CD4-positive, CD25-positive, alpha-beta regulatory T cell (primary cell): ENCODE measurements at regions not wholly inside any gene's neighbourhood (a gene's known extent, or its start where the extent isn't known, plus 50 kb on each side); places are given as distances from the start of the nearest gene placed in this dataset.
A peak's percentile ranks its signal among the peaks of the same experiment; 100 is the strongest.

Experiments
- ATAC-seq, 2 donors: fragments of 150-1000 bp; cut with Tn5 transposase; one replicate each; pipeline ENCODE4 v1.10.0; 2021; ENCODE audit warnings: low read depth in 2 of 2, moderate number of reproducible peaks in 2 of 2, moderate library complexity in 1 of 2
- DNase-seq, 3 donors: peaks; one replicate each; pipeline versions ENCODE4 v3.0.0 to v3.0.0-alpha.2; 2012 to 2022; ENCODE audit warnings: mixed read lengths in 1 of 3
- H3K27ac ChIP-seq: one replicate; pipeline ENCODE4 v1.7.0; 2013; ENCODE audit warnings: mild to moderate bottlenecking, low read length; ENCODE audit not compliant: insufficient read depth, poor library complexity, severe bottlenecking
- H3K27me3 ChIP-seq: one replicate; pipeline ENCODE4 v1.7.0; 2013; ENCODE audit warnings: low read length; ENCODE audit not compliant: control insufficient read depth, insufficient read depth
- H3K36me3 ChIP-seq: one replicate; pipeline ENCODE4 v1.7.0; 2013; ENCODE audit warnings: mild to moderate bottlenecking, low read length, moderate library complexity; ENCODE audit not compliant: control insufficient read depth, insufficient read depth
- H3K4me1 ChIP-seq: 2 replicates; pipeline ENCODE4 v1.7.0; 2013; ENCODE audit warnings: mild to moderate bottlenecking, low read length; ENCODE audit not compliant: insufficient read depth, control insufficient read depth, poor library complexity, severe bottlenecking
- H3K4me3 ChIP-seq: one replicate; pipeline ENCODE4 v1.7.0; 2013; ENCODE audit warnings: low read depth, mild to moderate bottlenecking, low read length, moderate library complexity
- H3K9me3 ChIP-seq, 2 experiments: 1 replicate in 1 of 2; 2 replicates in 1 of 2; pipeline ENCODE4 v1.7.0; 2013; ENCODE audit warnings: low read length in 2 of 2, mild to moderate bottlenecking in 1 of 2, moderate library complexity in 1 of 2; ENCODE audit not compliant: control insufficient read depth in 2 of 2
- H3K27ac Mint-ChIP-seq, 3 donors: one replicate each; pipeline ENCODE4 v1.8.0; 2020 to 2022; ENCODE audit warnings: mild to moderate bottlenecking in 3 of 3, mixed read lengths in 3 of 3, moderate library complexity in 2 of 3
- H3K27me3 Mint-ChIP-seq: one replicate; pipeline ENCODE4 v1.8.0; 2022; ENCODE audit warnings: mild to moderate bottlenecking, mixed read lengths
- H3K36me3 Mint-ChIP-seq: one replicate; pipeline ENCODE4 v1.8.0; 2020; ENCODE audit warnings: mixed read lengths
- H3K4me1 Mint-ChIP-seq, 4 donors: one replicate each; pipeline ENCODE4 v1.8.0; 2020 to 2022; ENCODE audit warnings: mixed read lengths in 4 of 4, mild to moderate bottlenecking in 1 of 4
- H3K4me3 Mint-ChIP-seq, 4 donors: one replicate each; pipeline ENCODE4 v1.8.0; 2020 to 2022; ENCODE audit warnings: mild to moderate bottlenecking in 4 of 4, mixed read lengths in 4 of 4, moderate library complexity in 3 of 4
- H3K9me3 Mint-ChIP-seq, 7 donors: one replicate each; pipeline ENCODE4 v1.8.0; 2020 to 2022; ENCODE audit warnings: mixed read lengths in 7 of 7, mild to moderate bottlenecking in 3 of 7, moderate library complexity in 2 of 7

GRCh38 chr7:140269004-140269638 is 92.3 kb upstream of the KDM7A start:
- peak overlapping the region; percentile 64 to 89 (median 78) for H3K27ac Mint-ChIP-seq
- peak in 2 of 3 donors; percentile 36 to 68 for DNase-seq

GRCh38 chr7:140267381-140268226 is 90.8 kb upstream of the KDM7A start:
- no peaks in the 10 kb centered on the region for H3K36me3 ChIP-seq
- Mint-ChIP-seq H3K9me3 (no peaks in the 10 kb centered on the region), H3K4me3 (peak overlapping the region in 1 of 4 donors; percentile 39)

More at GRCh38 chr7:140269004-140269638, 92.3 kb upstream of the KDM7A start:
- Histone ChIP-seq H3K4me1 (peaks cover 11% of the 10 kb centered on the region), H3K4me3 (peak overlapping the region; percentile 41), H3K9me3 (no peaks in the 10 kb centered on the region), H3K27ac (no peak overlapping the region), H3K27me3 (no peaks in the 10 kb centered on the region), H3K36me3 (no peaks in the 10 kb centered on the region)
- Mint-ChIP-seq H3K27me3 (no peaks in the 10 kb centered on the region), H3K4me3 (peak overlapping the region in 3 of 4 donors; percentile 52 to 66 (median 56)), H3K9me3 (no peaks in the 10 kb centered on the region), H3K4me1 (peaks cover 10 to 41% (median 26%) of the 10 kb centered on the region in 4 donors), H3K36me3 (no peaks in the 10 kb centered on the region)
- peak; percentile 66 to 86 for ATAC-seq

DNA sequence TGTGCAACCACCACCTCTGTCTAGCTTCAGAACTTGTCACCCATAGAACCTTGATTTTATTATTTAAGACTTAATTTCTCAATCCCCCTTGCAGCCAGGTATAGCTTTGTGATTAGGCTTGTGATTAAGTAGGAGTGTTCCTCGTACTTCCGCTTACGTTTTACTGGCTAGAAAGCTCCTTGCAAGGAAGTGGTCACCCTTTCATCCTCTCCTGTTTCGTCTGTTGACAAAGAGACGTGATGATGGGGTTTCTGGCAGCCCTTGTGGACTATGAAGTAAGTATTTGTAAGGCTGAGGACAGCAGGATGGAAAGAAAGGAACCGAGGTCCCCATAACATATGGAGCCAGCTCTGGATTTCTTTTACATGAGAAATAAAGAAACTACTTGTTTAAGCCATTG is 86.5 kb upstream of the KDM7A start:
- H3K9me3 ChIP-seq: no peaks in the 10 kb centered on the region
- peak overlapping the region; percentile 49 for H3K27ac ChIP-seq
- peaks cover 24% of the 10 kb centered on the region for H3K4me1 ChIP-seq
- H3K4me1 Mint-ChIP-seq: peaks cover 12 to 61% (median 33%) of the 10 kb centered on the region in 4 donors
- peak overlapping the region; percentile 53 to 78 (median 66) for H3K4me3 Mint-ChIP-seq
- peak overlapping the region; percentile 93 to 95 (median 94) for H3K27ac Mint-ChIP-seq
- peaks cover 0 to 1% (median 0%) of the 10 kb centered on the region in 7 donors for H3K9me3 Mint-ChIP-seq
- H3K27me3 Mint-ChIP-seq: no peaks in the 10 kb centered on the region
- ATAC-seq (peak; percentile 85 to 95), DNase-seq (peak in 2 of 3 donors; percentile 67 to 93)
- H3K4me3 ChIP-seq: peak overlapping the region; percentile 64
- H3K36me3 ChIP-seq: no peaks in the 10 kb centered on the region
- H3K27me3 ChIP-seq: no peaks in the 10 kb centered on the region
- H3K36me3 Mint-ChIP-seq: no peaks in the 10 kb centered on the region

More at GRCh38 chr7:140267381-140268226, 90.8 kb upstream of the KDM7A start:
- Mint-ChIP-seq H3K27ac (peak overlapping the region in 2 of 3 donors; percentile 65 to 82), H3K27me3 (no peaks in the 10 kb centered on the region), H3K36me3 (no peaks in the 10 kb centered on the region), H3K4me1 (peaks cover 17 to 56% (median 35%) of the 10 kb centered on the region in 4 donors)
- Histone ChIP-seq H3K27ac (no peak overlapping the region), H3K27me3 (no peaks in the 10 kb centered on the region), H3K9me3 (no peaks in the 10 kb centered on the region), H3K4me3 (no peak overlapping the region), H3K4me1 (peaks cover 26% of the 10 kb centered on the region)
- ATAC-seq: no peak
- no peak for DNase-seq

DNA sequence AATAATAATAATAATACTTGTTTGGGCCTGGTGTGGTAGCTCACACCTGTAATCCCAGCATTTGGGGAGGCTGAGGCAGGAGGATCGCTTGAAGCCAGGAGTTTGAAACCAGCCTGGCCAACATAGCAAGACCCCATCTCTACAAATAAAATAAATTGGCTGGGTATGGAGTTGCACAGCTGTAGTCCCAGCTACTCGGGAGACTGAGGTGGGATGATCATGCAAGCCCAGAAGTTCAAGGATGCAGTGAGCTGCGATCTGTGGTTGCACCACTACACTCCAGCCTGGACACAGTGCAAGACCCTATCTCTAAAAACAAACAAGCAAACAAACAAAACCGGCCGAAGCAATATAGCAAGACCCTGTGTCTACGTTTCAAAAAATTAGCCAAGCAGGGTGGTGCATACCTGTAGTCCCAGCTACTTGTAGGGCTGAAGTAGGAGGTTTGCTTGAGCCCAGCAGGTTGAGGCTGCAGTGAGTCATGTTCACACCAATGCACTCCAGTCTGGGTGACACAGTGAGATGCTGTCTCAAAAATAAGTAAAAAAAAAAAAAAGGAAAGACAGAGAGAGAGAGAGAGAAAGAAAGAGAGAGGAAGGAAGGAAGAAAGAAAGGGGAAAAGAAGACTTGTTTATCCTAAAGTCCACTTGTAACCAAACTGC is 85.6 kb upstream of the KDM7A start:
- no peak for ATAC-seq
- peak overlapping the region; percentile 64 for H3K4me3 ChIP-seq
- Mint-ChIP-seq H3K36me3 (no peaks in the 10 kb centered on the region), H3K27me3 (no peaks in the 10 kb centered on the region), H3K4me3 (peak overlapping the region in 3 of 4 donors; percentile 39 to 56 (median 53)), H3K4me1 (peaks cover 12 to 52% (median 27%) of the 10 kb centered on the region in 4 donors), H3K9me3 (peaks cover 0 to 2% (median under 1%) of the 10 kb centered on the region in 7 donors), H3K27ac (peak overlapping the region in 2 of 3 donors; percentile 93 to 94)
- no peaks in the 10 kb centered on the region for H3K27me3 ChIP-seq
- no peaks in the 10 kb centered on the region for H3K36me3 ChIP-seq
- no peaks in the 10 kb centered on the region for H3K9me3 ChIP-seq
- no peak overlapping the region for H3K27ac ChIP-seq
- DNase-seq: no peak
- H3K4me1 ChIP-seq: peaks cover 22% of the 10 kb centered on the region

GRCh38 chr7:140261522-140261921 is 84.7 kb upstream of the KDM7A start:
- Mint-ChIP-seq H3K27ac (peak overlapping the region; percentile 47 to 80 (median 57)), H3K4me3 (no peak overlapping the region), H3K36me3 (no peaks in the 10 kb centered on the region), H3K4me1 (peaks cover 12 to 47% (median 26%) of the 10 kb centered on the region in 4 donors), H3K27me3 (no peaks in the 10 kb centered on the region), H3K9me3 (peaks cover 0 to 6% (median 1%) of the 10 kb centered on the region in 7 donors)
- no peak overlapping the region for H3K4me3 ChIP-seq
- H3K36me3 ChIP-seq: no peaks in the 10 kb centered on the region
- H3K27me3 ChIP-seq: no peaks in the 10 kb centered on the region
- H3K27ac ChIP-seq: no peak overlapping the region
- peaks cover 21% of the 10 kb centered on the region for H3K4me1 ChIP-seq
- peaks cover 0 to 2% of the 10 kb centered on the region in 2 experiments for H3K9me3 ChIP-seq
- DNase-seq: peak in 1 of 3 donors; percentile 39
- no peak for ATAC-seq

- Histone ChIP-seq H3K36me3 (no peaks in the 10 kb centered on the region), H3K9me3 (peaks cover 0 to 2% of the 10 kb centered on the region in 2 experiments), H3K27me3 (no peaks in the 10 kb centered on the region), H3K27ac (no peak overlapping the region), H3K4me3 (no peak overlapping the region), H3K4me1 (peaks cover 21% of the 10 kb centered on the region)
- no peak for ATAC-seq
- no peak overlapping the region for H3K4me3 Mint-ChIP-seq
- H3K36me3 Mint-ChIP-seq: no peaks in the 10 kb centered on the region
- peaks cover 0 to 6% (median 1%) of the 10 kb centered on the region in 7 donors for H3K9me3 Mint-ChIP-seq
- peak overlapping the region in 2 of 3 donors; percentile 47 to 57 for H3K27ac Mint-ChIP-seq
- no peak for DNase-seq
- H3K27me3 Mint-ChIP-seq: no peaks in the 10 kb centered on the region
- H3K4me1 Mint-ChIP-seq: peaks cover 12 to 47% (median 26%) of the 10 kb centered on the region in 4 donors
These were observed 84.3 kb upstream of the KDM7A start for GRCh38 chr7:140261105-140261486.

DNA sequence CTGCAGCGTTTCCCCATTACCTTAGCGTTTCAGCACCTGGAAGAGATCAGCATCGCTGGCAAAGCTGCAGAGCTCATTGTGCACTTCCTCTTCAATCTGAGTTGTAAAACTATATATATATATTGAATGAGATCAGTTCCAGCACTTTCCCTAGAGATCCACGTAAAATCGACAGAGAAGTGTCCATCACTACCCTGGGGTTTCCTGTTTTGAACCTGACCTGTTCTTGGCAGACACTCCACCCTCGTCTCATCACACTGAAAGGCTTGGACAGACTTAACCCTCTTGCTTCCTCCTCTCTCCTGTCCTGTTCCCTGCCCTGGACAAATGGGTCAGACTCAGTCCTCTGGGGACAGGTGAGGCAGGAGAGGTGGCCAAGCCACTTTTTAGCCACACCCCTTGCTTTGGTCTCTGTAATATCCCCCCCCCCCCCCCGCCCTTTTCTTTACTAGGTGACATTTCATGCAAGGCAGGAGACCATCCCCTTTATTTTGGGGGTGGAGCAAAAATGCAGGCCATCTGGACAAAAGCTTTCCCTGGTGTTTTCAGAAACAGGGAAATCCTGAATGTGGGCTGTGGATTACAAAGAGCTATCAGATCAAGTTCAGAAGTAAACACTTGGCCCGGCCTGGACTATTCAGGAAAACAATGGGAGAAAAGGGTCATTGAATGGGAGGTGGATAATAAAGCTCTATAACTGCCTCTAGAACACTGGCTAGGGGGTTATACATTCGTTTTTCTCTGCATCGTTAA is 83.7 kb upstream of the KDM7A start:
- H3K4me1 ChIP-seq: peaks cover 21% of the 10 kb centered on the region
- Mint-ChIP-seq H3K27me3 (no peaks in the 10 kb centered on the region), H3K36me3 (no peaks in the 10 kb centered on the region), H3K27ac (peak overlapping the region in 2 of 3 donors; percentile 47 to 57), H3K4me3 (no peak overlapping the region), H3K9me3 (peaks cover 0 to 6% (median 1%) of the 10 kb centered on the region in 7 donors), H3K4me1 (peaks cover 11 to 47% (median 26%) of the 10 kb centered on the region in 4 donors)
- no peak overlapping the region for H3K27ac ChIP-seq
- H3K27me3 ChIP-seq: no peaks in the 10 kb centered on the region
- H3K36me3 ChIP-seq: no peaks in the 10 kb centered on the region
- H3K9me3 ChIP-seq: peaks cover 0 to 2% of the 10 kb centered on the region in 2 experiments
- no peak overlapping the region for H3K4me3 ChIP-seq
- DNase-seq (no peak), ATAC-seq (no peak)
